ENCODE measurements at regions not wholly inside any gene's neighbourhood (a gene's known extent, or its start where the extent isn't known, plus 50 kb on each side); places are given as distances from the start of the nearest gene placed in this dataset.

- no peak for TF ChIP-seq EZH2 (IDR thresholded peaks at IDR 0.05; ENCODE audit: low read depth)
- TF ChIP-seq CTCF (conservative IDR thresholded peaks at IDR 0.05), result no peak
- Histone ChIP-seq H2AFZ (no peak overlapping the region), H3K27me3 (ENCODE audit: insufficient read depth, low read depth) (no peaks in the 10 kb centered on the region), H3K4me3 (no peak overlapping the region), H3K9me2 (ENCODE audit: insufficient read depth) (no peaks in the 10 kb centered on the region), H3K4me1 (replicated peaks; ENCODE audit: insufficient read depth) (peaks cover 21% of the 10 kb centered on the region), H4K20me1 (ENCODE audit: insufficient read depth) (no peaks in the 10 kb centered on the region), H3K36me3 (ENCODE audit: low read depth) (no peaks in the 10 kb centered on the region), H3K27ac (no peak overlapping the region), H3K4me2 (no peak overlapping the region), H3K79me2 (ENCODE audit: low read depth) (no peaks in the 10 kb centered on the region), H3F3A (ENCODE audit: insufficient read depth, low read depth) (peaks cover 13% of the 10 kb centered on the region), H3K9me3 (ENCODE audit: insufficient read depth, low read depth) (no peaks in the 10 kb centered on the region)
- POLR2A ChIA-PET (ENCODE audit: unreplicated experiment), result no interaction called here
- no TSS peak for BruUV-seq (replicated peaks)
- DNase-seq, result no peak
- intact Hi-C loops (cut with micrococcal nuclease; ENCODE audit: unreplicated experiment), result no loop called here
- CTCF ChIA-PET, result no interaction called here
Measured at GRCh38 chr10:125258676-125259075, 98.3 kb upstream of the CTBP2 start.

- POLR2A ChIA-PET (ENCODE audit: unreplicated experiment), result no interaction called here
- intact Hi-C loops (cut with micrococcal nuclease; ENCODE audit: unreplicated experiment), result no loop called here
- no peak overlapping the region for H3K27ac ChIP-seq
- no peak overlapping the region for H3K4me2 ChIP-seq
- BruUV-seq (replicated peaks), result no TSS peak
- CTCF ChIA-PET, result no interaction called here
- H3F3A ChIP-seq (ENCODE audit: insufficient read depth, low read depth), result peaks cover 3% of the 10 kb centered on the region; the same call in 1 of the 2 replicates
- H3K79me2 ChIP-seq (ENCODE audit: low read depth), result no peaks in the 10 kb centered on the region
- H2AFZ ChIP-seq, result no peak overlapping the region
- H3K36me3 ChIP-seq (ENCODE audit: low read depth), result no peaks in the 10 kb centered on the region
- no peak for DNase-seq
- H4K20me1 ChIP-seq (ENCODE audit: insufficient read depth), result no peaks in the 10 kb centered on the region
- H3K4me3 ChIP-seq, result no peak overlapping the region
- H3K9me2 ChIP-seq (ENCODE audit: insufficient read depth), result no peaks in the 10 kb centered on the region
- no peaks in the 10 kb centered on the region for H3K9me3 ChIP-seq (ENCODE audit: insufficient read depth, low read depth)
- no peaks in the 10 kb centered on the region for H3K27me3 ChIP-seq (ENCODE audit: insufficient read depth, low read depth)
- H3K4me1 ChIP-seq (replicated peaks; ENCODE audit: insufficient read depth), result peaks cover 12% of the 10 kb centered on the region
- TF ChIP-seq CTCF (conservative IDR thresholded peaks at IDR 0.05) (no peak), EZH2 (IDR thresholded peaks at IDR 0.05; ENCODE audit: low read depth) (no peak)
Measured at GRCh38 chr10:125257521-125258108, 97.3 kb upstream of the CTBP2 start.

GRCh38 chr10:125256026-125256425, 95.7 kb upstream of the CTBP2 start:
- no peak overlapping the region for H3K27ac ChIP-seq
- ChIA-PET POLR2A (ENCODE audit: unreplicated experiment) (no interaction called here), CTCF (no interaction called here)
- no peak overlapping the region for H2AFZ ChIP-seq
- no TSS peak for BruUV-seq (replicated peaks)
- H3K4me1 ChIP-seq (replicated peaks; ENCODE audit: insufficient read depth), result no peaks in the 10 kb centered on the region
- DNase-seq, result no peak
- TF ChIP-seq EZH2 (IDR thresholded peaks at IDR 0.05; ENCODE audit: low read depth) (no peak), CTCF (conservative IDR thresholded peaks at IDR 0.05) (no peak)
- no peaks in the 10 kb centered on the region for H3K79me2 ChIP-seq (ENCODE audit: low read depth)
- H3K9me3 ChIP-seq (ENCODE audit: insufficient read depth, low read depth), result no peaks in the 10 kb centered on the region; the same call in 1 of the 2 replicates
- H3K36me3 ChIP-seq (ENCODE audit: low read depth), result no peaks in the 10 kb centered on the region
- intact Hi-C loops (cut with micrococcal nuclease; ENCODE audit: unreplicated experiment), result no loop called here
- H3K4me3 ChIP-seq, result no peak overlapping the region
- no peak overlapping the region for H3K4me2 ChIP-seq
- H4K20me1 ChIP-seq (ENCODE audit: insufficient read depth), result no peaks in the 10 kb centered on the region
- no peaks in the 10 kb centered on the region for H3F3A ChIP-seq (ENCODE audit: insufficient read depth, low read depth)
- no peaks in the 10 kb centered on the region for H3K27me3 ChIP-seq (ENCODE audit: insufficient read depth, low read depth)
- no peaks in the 10 kb centered on the region for H3K9me2 ChIP-seq (ENCODE audit: insufficient read depth)
